DOHH2 (cell line): ENCODE measurements at regions not wholly inside any gene's neighbourhood (a gene's known extent, or its start where the extent isn't known, plus 50 kb on each side); places are given as distances from the start of the nearest gene placed in this dataset.
"Not testable (repeated sequence)": the region's sequence is repeated elsewhere in the genome, so short reads cannot be mapped to it uniquely, and the experiment has no call there.

Source experiments
- H3F3A ChIP-seq: fragments of 200-600 bp; sonication (generic), shearing (Covaris generic); 2 replicates; pipeline ENCODE4 v1.6.0; 2016; ENCODE audit warnings: antibody characterized with exemption, mild to moderate bottlenecking; ENCODE audit not compliant: control insufficient read depth, insufficient read depth
- H3K27ac ChIP-seq: fragments of 200-600 bp; sonication (generic); 2 replicates; pipeline ENCODE4 v1.5.1; 2014; ENCODE audit warnings: low read depth, mild to moderate bottlenecking, low read length, moderate library complexity
- H3K27me3 ChIP-seq: fragments of 200-600 bp; sonication (generic); 2 replicates; pipeline ENCODE4 v1.6.1; 2014; ENCODE audit warnings: mild to moderate bottlenecking, low read length, mixed read lengths; ENCODE audit not compliant: control insufficient read depth
- H3K36me3 ChIP-seq: fragments of 200-600 bp; sonication (generic); 2 replicates; pipeline ENCODE4 v1.6.1; 2014; ENCODE audit warnings: mild to moderate bottlenecking, low read length, moderate library complexity, mixed read lengths; ENCODE audit not compliant: control insufficient read depth
- H3K4me1 ChIP-seq: fragments of 200-600 bp; sonication (generic); 2 replicates; pipeline ENCODE4 v1.6.1; 2014; ENCODE audit warnings: mild to moderate bottlenecking, low read length, mixed read lengths; ENCODE audit not compliant: control insufficient read depth
- H3K4me2 ChIP-seq: fragments of 200-600 bp; sonication (generic); 2 replicates; pipeline ENCODE4 v1.6.0; 2014; ENCODE audit warnings: mild to moderate bottlenecking, low read length, moderate library complexity
- H3K4me3 ChIP-seq: fragments of 200-600 bp; sonication (generic); 2 replicates; pipeline ENCODE4 v1.5.1; 2014; ENCODE audit warnings: mild to moderate bottlenecking, low read length, mixed read lengths
- H3K79me2 ChIP-seq: fragments of 200-600 bp; sonication (generic); 2 replicates; pipeline ENCODE4 v1.6.1; 2014; ENCODE audit warnings: mild to moderate bottlenecking, low read length, mixed read lengths; ENCODE audit not compliant: control insufficient read depth
- H3K9me2 ChIP-seq: fragments of 200-600 bp; sonication (generic); replicated peaks from 2 replicates; pipeline ENCODE4 v1.6.1; 2014; ENCODE audit warnings: mild to moderate bottlenecking, low read length, mixed read lengths; ENCODE audit not compliant: control insufficient read depth
- H3K9me3 ChIP-seq: fragments of 200-600 bp; sonication (generic); 2 replicates; pipeline ENCODE4 v1.6.1; 2014; ENCODE audit warnings: antibody characterized with exemption, low read length, mixed read lengths; ENCODE audit not compliant: control insufficient read depth, insufficient read depth
- H4K20me1 ChIP-seq: fragments of 200-600 bp; sonication (generic); 2 replicates; pipeline ENCODE4 v1.6.0; 2014; ENCODE audit warnings: low read depth, mild to moderate bottlenecking, antibody characterized with exemption, low read length, moderate library complexity; ENCODE audit not compliant: control insufficient read depth, insufficient read depth
- EZH2phosphoT487 ChIP-seq: fragments of 200-600 bp; sonication (generic); IDR thresholded peaks from 2 replicates; pipeline ENCODE4 v1.6.1; 2017; ENCODE audit warnings: borderline replicate concordance, mild to moderate bottlenecking, antibody characterized with exemption, low read length, moderate library complexity, mixed read lengths
- TF ChIP-seq, protein P1 (sequence below): fragments of 200-600 bp; sonication (generic); IDR thresholded peaks from one replicate; pipeline ENCODE4 v1.5.1; 2014; ENCODE audit warnings: antibody characterized with exemption, mild to moderate bottlenecking, low read depth, low read length; ENCODE audit not compliant: poor library complexity, severe bottlenecking

DNA sequence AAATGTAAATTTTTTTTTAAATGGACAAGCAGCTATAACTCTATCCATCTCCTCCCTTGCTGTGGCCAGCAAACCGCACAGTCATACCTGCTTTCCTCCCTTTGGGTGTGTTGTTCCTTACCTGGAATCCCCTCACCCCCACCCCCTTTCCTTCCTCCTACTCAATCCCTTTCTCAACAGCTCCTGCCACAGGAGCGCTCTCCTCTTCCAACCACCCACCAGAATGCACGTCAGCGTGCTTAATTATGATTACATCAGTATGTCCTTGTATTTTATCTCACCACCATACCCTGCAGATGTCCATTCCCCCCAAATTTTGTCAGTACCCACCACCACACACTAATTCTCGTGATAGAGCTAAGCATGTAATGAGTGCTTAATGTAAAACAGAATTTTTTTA lies 60.9 kb upstream of the LMO2 start:
- Histone ChIP-seq H3K9me3 (no peaks in the 10 kb centered on the region), H3K27me3 (peaks cover 9% of the 10 kb centered on the region; the same call in 1 of the 2 replicates), H3K27ac (no peak overlapping the region), H3K9me2 (no peaks in the 10 kb centered on the region), H3F3A (no peaks in the 10 kb centered on the region), H3K4me2 (no peak overlapping the region), H3K36me3 (no peaks in the 10 kb centered on the region), H3K79me2 (no peaks in the 10 kb centered on the region), H3K4me3 (no peak overlapping the region), H4K20me1 (no peaks in the 10 kb centered on the region), H3K4me1 (peaks cover 14% of the 10 kb centered on the region)
- TF ChIP-seq, protein P1, sequence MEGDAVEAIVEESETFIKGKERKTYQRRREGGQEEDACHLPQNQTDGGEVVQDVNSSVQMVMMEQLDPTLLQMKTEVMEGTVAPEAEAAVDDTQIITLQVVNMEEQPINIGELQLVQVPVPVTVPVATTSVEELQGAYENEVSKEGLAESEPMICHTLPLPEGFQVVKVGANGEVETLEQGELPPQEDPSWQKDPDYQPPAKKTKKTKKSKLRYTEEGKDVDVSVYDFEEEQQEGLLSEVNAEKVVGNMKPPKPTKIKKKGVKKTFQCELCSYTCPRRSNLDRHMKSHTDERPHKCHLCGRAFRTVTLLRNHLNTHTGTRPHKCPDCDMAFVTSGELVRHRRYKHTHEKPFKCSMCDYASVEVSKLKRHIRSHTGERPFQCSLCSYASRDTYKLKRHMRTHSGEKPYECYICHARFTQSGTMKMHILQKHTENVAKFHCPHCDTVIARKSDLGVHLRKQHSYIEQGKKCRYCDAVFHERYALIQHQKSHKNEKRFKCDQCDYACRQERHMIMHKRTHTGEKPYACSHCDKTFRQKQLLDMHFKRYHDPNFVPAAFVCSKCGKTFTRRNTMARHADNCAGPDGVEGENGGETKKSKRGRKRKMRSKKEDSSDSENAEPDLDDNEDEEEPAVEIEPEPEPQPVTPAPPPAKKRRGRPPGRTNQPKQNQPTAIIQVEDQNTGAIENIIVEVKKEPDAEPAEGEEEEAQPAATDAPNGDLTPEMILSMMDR = no peak

DNA sequence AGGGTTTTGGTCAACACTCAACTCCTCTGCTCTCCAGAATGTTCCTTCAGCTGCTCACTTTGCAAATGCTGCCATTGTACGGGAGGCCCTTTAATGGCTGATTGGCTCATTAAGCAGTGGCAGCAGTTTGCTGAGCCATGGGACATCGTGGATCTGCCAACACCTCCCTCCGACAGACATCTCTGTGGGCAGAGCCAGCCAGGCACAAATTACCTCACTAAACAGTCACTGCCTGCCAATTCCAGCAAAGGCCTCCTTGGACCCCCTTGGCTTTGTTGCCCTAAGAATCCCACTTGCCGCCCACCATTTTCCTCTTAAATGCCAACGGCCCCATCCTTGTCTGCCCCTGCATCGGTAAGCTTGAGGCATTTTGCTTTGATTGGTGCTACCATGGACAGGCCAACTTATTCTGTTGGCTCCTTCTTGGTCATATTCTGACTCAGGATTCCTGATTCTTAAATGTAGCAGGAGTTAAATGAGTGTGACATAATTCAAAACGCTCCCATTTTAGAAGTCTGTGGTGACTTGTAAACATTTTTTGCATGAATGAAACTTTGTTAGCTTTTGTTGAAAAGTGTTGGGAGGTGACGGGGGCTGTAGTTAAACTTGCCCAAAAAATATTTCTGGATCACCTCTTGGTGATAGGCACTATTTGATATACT lies 57.5 kb upstream of the LMO2 start:
- Histone ChIP-seq H4K20me1 (no peaks in the 10 kb centered on the region), H3K4me2 (0 out of 2 replicates have a peak overlapping the region, but pooled peaks have one; percentile 21), H3K36me3 (no peaks in the 10 kb centered on the region), H3F3A (peaks cover 2% of the 10 kb centered on the region; the same call in 1 of the 2 replicates), H3K9me3 (no peaks in the 10 kb centered on the region), H3K79me2 (no peaks in the 10 kb centered on the region), H3K9me2 (no peaks in the 10 kb centered on the region), H3K27me3 (peaks cover 6% of the 10 kb centered on the region; the same call in 1 of the 2 replicates), H3K4me3 (no peak overlapping the region), H3K4me1 (peaks cover 25% of the 10 kb centered on the region), H3K27ac (no peak overlapping the region)
- TF ChIP-seq, protein P1 = no peak
- TF ChIP-seq EZH2phosphoT487 = no peak

DNA sequence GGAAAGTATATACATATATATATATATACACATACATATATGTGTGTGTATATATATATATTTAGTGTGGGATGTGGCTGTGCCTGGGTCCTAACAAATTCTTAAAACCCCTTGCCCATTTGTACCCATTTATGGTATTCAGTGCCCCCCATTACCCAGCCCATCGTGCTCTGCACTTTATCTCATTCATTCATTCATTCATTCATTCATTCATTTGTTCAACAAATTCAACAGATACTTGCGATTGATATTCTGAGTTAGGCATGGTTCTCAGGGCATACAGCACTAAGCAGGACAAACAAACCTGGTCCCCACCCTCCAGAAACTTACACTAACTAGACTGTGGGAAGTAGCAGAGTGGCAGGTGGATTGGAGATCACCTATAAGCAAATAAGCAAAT lies 56.6 kb upstream of the LMO2 start:
- no peaks in the 10 kb centered on the region for H3K36me3 ChIP-seq
- no peak overlapping the region for H3K4me3 ChIP-seq
- H3K27me3 ChIP-seq = no peaks in the 10 kb centered on the region
- H3F3A ChIP-seq = peaks cover 8% of the 10 kb centered on the region
- no peak for TF ChIP-seq EZH2phosphoT487
- TF ChIP-seq, protein P1 = no peak
- H3K4me1 ChIP-seq = peaks cover 33% of the 10 kb centered on the region
- H3K79me2 ChIP-seq = no peaks in the 10 kb centered on the region
- no peaks in the 10 kb centered on the region for H3K9me3 ChIP-seq
- no peaks in the 10 kb centered on the region for H3K9me2 ChIP-seq
- H4K20me1 ChIP-seq = no peaks in the 10 kb centered on the region
- 0 out of 2 replicates have a peak overlapping the region, but pooled peaks have one; percentile 21 for H3K4me2 ChIP-seq
- H3K27ac ChIP-seq = no peak overlapping the region

DNA sequence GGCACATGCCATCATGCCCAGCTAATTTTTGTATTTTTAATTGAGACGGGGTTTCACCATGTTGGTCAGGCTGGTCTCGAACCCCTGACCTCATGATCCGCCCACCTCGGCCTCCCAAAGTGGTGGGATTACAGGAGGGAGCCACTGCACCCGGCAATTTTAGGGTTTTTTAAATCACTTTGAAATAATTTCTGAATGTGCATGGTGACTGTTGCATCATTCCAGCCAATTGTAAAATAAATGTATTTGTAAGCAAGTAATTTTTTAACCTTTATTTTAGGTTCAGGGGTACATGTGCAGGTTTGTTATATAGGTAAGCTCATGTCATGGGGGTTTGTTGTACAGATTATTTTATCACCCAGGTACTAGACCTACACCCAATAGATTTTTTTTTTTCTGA lies 56.0 kb upstream of the LMO2 start:
- H3K9me2 ChIP-seq, H3K36me3 ChIP-seq, H3K4me3 ChIP-seq, H3K4me2 ChIP-seq, H3K79me2 ChIP-seq, H3K27ac ChIP-seq, H4K20me1 ChIP-seq, H3K27me3 ChIP-seq, H3K9me3 ChIP-seq, H3F3A ChIP-seq: not testable (repeated sequence)
- peaks cover 38% of the 10 kb centered on the region for H3K4me1 ChIP-seq
